WTC11 (cell line): ENCODE measurements at regions not wholly inside any gene's neighbourhood (a gene's known extent, or its start where the extent isn't known, plus 50 kb on each side); places are given as distances from the start of the nearest gene placed in this dataset.

Source experiments
- ESRRA ChIP-seq: sonication (generic); formaldehyde crosslinking; IDR thresholded peaks from 2 replicates; pipeline ENCODE4 v1.8.1; 2022; ENCODE audit warnings: mild to moderate bottlenecking, missing genetic modification reagents, borderline replicate concordance
- NFE2L1 ChIP-seq: sonication (generic); formaldehyde crosslinking; IDR thresholded peaks from 2 replicates; pipeline ENCODE4 v1.8.1; 2023; ENCODE audit warnings: missing genetic modification reagents
- NR2C2 ChIP-seq: sonication (generic); formaldehyde crosslinking; IDR thresholded peaks from 2 replicates; pipeline ENCODE4 v1.8.0; 2022; ENCODE audit warnings: mild to moderate bottlenecking, missing genetic modification reagents
- ZNF219 ChIP-seq: sonication (generic); formaldehyde crosslinking; IDR thresholded peaks from 2 replicates; pipeline ENCODE4 v1.8.0; 2023; ENCODE audit warnings: missing genetic modification reagents, mild to moderate bottlenecking, borderline replicate concordance
- ZNF396 ChIP-seq: fragments of 250-450 bp; sonication (Bioruptor Pico); IDR thresholded peaks from 2 replicates; pipeline ENCODE4 v1.8.0; 2021; ENCODE audit warnings: mild to moderate bottlenecking, moderate library complexity, borderline replicate concordance
- TF ChIP-seq, protein P1 (sequence below): sonication (generic); formaldehyde crosslinking; IDR thresholded peaks from 2 replicates; pipeline ENCODE4 v1.8.0; 2023; ENCODE audit warnings: missing genetic modification reagents
- TF ChIP-seq, protein P2 (sequence below): fragments of 200-600 bp; IDR thresholded peaks from 2 replicates; pipeline ENCODE4 v1.8.0; 2022; ENCODE audit warnings: antibody characterized with exemption
- TF ChIP-seq, protein P3 (sequence below): sonication (generic); formaldehyde crosslinking; IDR thresholded peaks from 2 replicates; pipeline ENCODE4 v1.8.1; 2023; ENCODE audit warnings: mild to moderate bottlenecking, missing genetic modification reagents, moderate library complexity
- TF ChIP-seq, protein P4 (sequence below): sonication (generic); formaldehyde crosslinking; IDR thresholded peaks from 2 replicates; pipeline ENCODE4 v1.8.1; 2022; ENCODE audit warnings: mild to moderate bottlenecking, missing genetic modification reagents, moderate library complexity, borderline replicate concordance
- TF ChIP-seq, protein P5 (sequence below): sonication (generic); formaldehyde crosslinking; IDR thresholded peaks from 2 replicates; pipeline ENCODE4 v1.8.0; 2023; ENCODE audit warnings: mild to moderate bottlenecking, missing genetic modification reagents

DNA sequence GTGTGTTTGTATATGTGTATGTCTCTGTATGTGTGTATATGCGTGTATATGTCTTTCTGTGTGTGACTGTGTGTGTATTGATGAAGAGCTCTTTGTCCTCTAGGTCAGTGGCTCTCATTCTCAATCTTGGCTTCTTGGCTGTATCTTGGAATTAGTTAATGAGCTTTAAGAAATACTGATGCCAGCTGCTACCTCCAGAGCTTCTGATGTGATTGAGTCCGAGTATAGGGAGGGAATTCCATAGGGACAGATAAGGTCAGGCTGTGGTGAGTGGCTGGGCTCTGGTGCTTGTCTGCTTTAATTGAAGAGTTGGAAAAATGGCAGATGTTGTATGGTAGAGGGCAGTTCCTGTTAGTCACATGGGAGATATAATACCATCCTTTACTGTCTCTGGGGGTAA, 140.1 kb downstream of the C12orf75 start:
- TF ChIP-seq NR2C2 (CRISPR knock-in tag): no peak
- no peak for TF ChIP-seq ZNF219 (CRISPR knock-in tag)
- TF ChIP-seq, protein P1, sequence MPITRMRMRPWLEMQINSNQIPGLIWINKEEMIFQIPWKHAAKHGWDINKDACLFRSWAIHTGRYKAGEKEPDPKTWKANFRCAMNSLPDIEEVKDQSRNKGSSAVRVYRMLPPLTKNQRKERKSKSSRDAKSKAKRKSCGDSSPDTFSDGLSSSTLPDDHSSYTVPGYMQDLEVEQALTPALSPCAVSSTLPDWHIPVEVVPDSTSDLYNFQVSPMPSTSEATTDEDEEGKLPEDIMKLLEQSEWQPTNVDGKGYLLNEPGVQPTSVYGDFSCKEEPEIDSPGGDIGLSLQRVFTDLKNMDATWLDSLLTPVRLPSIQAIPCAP (CRISPR knock-in tag): no peak
- TF ChIP-seq, protein P2, sequence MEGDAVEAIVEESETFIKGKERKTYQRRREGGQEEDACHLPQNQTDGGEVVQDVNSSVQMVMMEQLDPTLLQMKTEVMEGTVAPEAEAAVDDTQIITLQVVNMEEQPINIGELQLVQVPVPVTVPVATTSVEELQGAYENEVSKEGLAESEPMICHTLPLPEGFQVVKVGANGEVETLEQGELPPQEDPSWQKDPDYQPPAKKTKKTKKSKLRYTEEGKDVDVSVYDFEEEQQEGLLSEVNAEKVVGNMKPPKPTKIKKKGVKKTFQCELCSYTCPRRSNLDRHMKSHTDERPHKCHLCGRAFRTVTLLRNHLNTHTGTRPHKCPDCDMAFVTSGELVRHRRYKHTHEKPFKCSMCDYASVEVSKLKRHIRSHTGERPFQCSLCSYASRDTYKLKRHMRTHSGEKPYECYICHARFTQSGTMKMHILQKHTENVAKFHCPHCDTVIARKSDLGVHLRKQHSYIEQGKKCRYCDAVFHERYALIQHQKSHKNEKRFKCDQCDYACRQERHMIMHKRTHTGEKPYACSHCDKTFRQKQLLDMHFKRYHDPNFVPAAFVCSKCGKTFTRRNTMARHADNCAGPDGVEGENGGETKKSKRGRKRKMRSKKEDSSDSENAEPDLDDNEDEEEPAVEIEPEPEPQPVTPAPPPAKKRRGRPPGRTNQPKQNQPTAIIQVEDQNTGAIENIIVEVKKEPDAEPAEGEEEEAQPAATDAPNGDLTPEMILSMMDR: no peak
- TF ChIP-seq, protein P3, sequence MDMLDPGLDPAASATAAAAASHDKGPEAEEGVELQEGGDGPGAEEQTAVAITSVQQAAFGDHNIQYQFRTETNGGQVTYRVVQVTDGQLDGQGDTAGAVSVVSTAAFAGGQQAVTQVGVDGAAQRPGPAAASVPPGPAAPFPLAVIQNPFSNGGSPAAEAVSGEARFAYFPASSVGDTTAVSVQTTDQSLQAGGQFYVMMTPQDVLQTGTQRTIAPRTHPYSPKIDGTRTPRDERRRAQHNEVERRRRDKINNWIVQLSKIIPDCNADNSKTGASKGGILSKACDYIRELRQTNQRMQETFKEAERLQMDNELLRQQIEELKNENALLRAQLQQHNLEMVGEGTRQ (CRISPR knock-in tag): no peak
- TF ChIP-seq, protein P4, sequence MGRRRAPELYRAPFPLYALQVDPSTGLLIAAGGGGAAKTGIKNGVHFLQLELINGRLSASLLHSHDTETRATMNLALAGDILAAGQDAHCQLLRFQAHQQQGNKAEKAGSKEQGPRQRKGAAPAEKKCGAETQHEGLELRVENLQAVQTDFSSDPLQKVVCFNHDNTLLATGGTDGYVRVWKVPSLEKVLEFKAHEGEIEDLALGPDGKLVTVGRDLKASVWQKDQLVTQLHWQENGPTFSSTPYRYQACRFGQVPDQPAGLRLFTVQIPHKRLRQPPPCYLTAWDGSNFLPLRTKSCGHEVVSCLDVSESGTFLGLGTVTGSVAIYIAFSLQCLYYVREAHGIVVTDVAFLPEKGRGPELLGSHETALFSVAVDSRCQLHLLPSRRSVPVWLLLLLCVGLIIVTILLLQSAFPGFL (CRISPR knock-in tag): no peak
- no peak for TF ChIP-seq ZNF396 (CRISPR knock-in tag)
- TF ChIP-seq NFE2L1: no peak
- TF ChIP-seq, protein P5, sequence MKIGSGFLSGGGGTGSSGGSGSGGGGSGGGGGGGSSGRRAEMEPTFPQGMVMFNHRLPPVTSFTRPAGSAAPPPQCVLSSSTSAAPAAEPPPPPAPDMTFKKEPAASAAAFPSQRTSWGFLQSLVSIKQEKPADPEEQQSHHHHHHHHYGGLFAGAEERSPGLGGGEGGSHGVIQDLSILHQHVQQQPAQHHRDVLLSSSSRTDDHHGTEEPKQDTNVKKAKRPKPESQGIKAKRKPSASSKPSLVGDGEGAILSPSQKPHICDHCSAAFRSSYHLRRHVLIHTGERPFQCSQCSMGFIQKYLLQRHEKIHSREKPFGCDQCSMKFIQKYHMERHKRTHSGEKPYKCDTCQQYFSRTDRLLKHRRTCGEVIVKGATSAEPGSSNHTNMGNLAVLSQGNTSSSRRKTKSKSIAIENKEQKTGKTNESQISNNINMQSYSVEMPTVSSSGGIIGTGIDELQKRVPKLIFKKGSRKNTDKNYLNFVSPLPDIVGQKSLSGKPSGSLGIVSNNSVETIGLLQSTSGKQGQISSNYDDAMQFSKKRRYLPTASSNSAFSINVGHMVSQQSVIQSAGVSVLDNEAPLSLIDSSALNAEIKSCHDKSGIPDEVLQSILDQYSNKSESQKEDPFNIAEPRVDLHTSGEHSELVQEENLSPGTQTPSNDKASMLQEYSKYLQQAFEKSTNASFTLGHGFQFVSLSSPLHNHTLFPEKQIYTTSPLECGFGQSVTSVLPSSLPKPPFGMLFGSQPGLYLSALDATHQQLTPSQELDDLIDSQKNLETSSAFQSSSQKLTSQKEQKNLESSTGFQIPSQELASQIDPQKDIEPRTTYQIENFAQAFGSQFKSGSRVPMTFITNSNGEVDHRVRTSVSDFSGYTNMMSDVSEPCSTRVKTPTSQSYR (CRISPR knock-in tag): no peak
- TF ChIP-seq ESRRA (CRISPR knock-in tag): no peak
